HEK293T (cell line): ENCODE measurements at regions not wholly inside any gene's neighbourhood (a gene's known extent, or its start where the extent isn't known, plus 50 kb on each side); places are given as distances from the start of the nearest gene placed in this dataset.

Source experiments
- FOXM1 ChIP-seq: fragments of 450-650 bp; IDR thresholded peaks from 2 replicates; pipeline ENCODE4 v1.6.1; 2017; ENCODE audit warnings: mild to moderate bottlenecking, borderline replicate concordance
- HDGF ChIP-seq: fragments of 450-650 bp; IDR thresholded peaks from 2 replicates; pipeline ENCODE4 v1.6.1; 2017; ENCODE audit warnings: antibody characterized with exemption, borderline replicate concordance
- L3MBTL2 ChIP-seq: fragments of 450-650 bp; conservative IDR thresholded peaks from 2 replicates; pipeline ENCODE4 v1.6.1; 2016; ENCODE audit warnings: mild to moderate bottlenecking
- SUZ12 ChIP-seq: fragments of 450-650 bp; IDR thresholded peaks from 2 replicates; pipeline ENCODE4 v1.6.1; 2016; ENCODE audit warnings: mild to moderate bottlenecking

DNA sequence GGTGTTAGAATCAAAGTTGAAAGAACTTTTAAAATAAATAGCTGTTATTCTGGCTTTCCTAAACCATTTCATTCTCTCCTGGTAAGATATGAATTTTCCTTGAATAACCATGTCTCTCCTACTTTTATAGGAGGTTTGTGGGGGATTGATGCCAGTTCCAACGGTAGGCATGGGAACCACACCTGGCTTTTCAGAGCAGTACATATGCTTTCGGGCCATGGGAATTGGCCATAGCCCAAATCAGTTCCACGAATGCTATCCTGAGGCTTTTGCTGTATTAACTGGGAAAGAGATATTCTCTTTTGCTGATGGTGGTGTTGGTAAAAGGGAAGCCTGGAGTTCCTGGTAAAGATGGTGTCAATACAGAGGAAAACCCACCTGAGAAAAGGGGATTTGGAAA is 396.2 kb upstream of the ZNF385D start:
- no peak for TF ChIP-seq FOXM1
- TF ChIP-seq L3MBTL2, result no peak
- TF ChIP-seq HDGF, result no peak
- TF ChIP-seq SUZ12, result no peak
